ENCODE measurements at regions not wholly inside any gene's neighbourhood (a gene's known extent, or its start where the extent isn't known, plus 50 kb on each side); places are given as distances from the start of the nearest gene placed in this dataset.

GRCh38 chr16:52351451-52351850 is 195.5 kb downstream of the TOX3 start:
- TF ChIP-seq POLR2A (IDR thresholded peaks at IDR 0.05; ENCODE audit: insufficient read depth in 1 of 2, low read depth in 2 of 2, low read length in 2 of 2) (no peak), PATZ1 (CRISPR knock-in tag; IDR thresholded peaks at IDR 0.05) (no peak), MEF2D (CRISPR knock-in tag; IDR thresholded peaks at IDR 0.05) (no peak), MIER3 (CRISPR knock-in tag; IDR thresholded peaks at IDR 0.05; ENCODE audit: borderline replicate concordance) (no peak), ZBTB44 (CRISPR knock-in tag; IDR thresholded peaks at IDR 0.05) (no peak)
